ENCODE measurements at regions not wholly inside any gene's neighbourhood (a gene's known extent, or its start where the extent isn't known, plus 50 kb on each side); places are given as distances from the start of the nearest gene placed in this dataset.

- Histone ChIP-seq H3K4me1 (no peaks in the 10 kb centered on the region), H3K27me3 (no peaks in the 10 kb centered on the region), H3K36me3 (no peaks in the 10 kb centered on the region), H3K4me3 (no peak overlapping the region), H3K9me3 (no peaks in the 10 kb centered on the region), H3K27ac (no peak overlapping the region)
- intact Hi-C loops (cut with DNase I; ENCODE audit: low total_unique reads): no loop called here
- 73 to 93% (median 85%) methylated on average over 1 of the region's 1 CpG for WGBS, 5 donors
- DNase-seq: no peak
- TF ChIP-seq POLR2AphosphoS5 (IDR thresholded peaks at IDR 0.05) (no peak), CTCF (IDR thresholded peaks at IDR 0.05) (no peak), EP300 (IDR thresholded peaks at IDR 0.05) (no peak), POLR2A (IDR thresholded peaks at IDR 0.05) (no peak)
These were observed 356.2 kb downstream of the UTRN start for GRCh38 chr6:144641286-144641685.

GRCh38 chr6:144644776-144645175 is 359.6 kb downstream of the UTRN start:
- Histone ChIP-seq H3K36me3 (no peaks in the 10 kb centered on the region), H3K4me1 (peaks cover 0 to 8% (median 4%) of the 10 kb centered on the region in 4 donors), H3K27ac (no peak overlapping the region), H3K9me3 (no peaks in the 10 kb centered on the region), H3K27me3 (no peaks in the 10 kb centered on the region), H3K4me3 (no peak overlapping the region)
- intact Hi-C loops (cut with DNase I; ENCODE audit: low total_unique reads): no loop called here
- WGBS, 5 donors: 53 to 75% (median 66%) methylated on average over 1 of the region's 1 CpG
- TF ChIP-seq POLR2AphosphoS5 (IDR thresholded peaks at IDR 0.05) (no peak), EP300 (IDR thresholded peaks at IDR 0.05) (no peak), POLR2A (IDR thresholded peaks at IDR 0.05) (no peak), CTCF (IDR thresholded peaks at IDR 0.05) (no peak)
- no peak for DNase-seq

- Histone ChIP-seq H3K27ac (no peak overlapping the region), H3K4me1 (peaks cover 0 to 8% (median 4%) of the 10 kb centered on the region in 4 donors), H3K27me3 (no peaks in the 10 kb centered on the region), H3K36me3 (no peaks in the 10 kb centered on the region), H3K9me3 (no peaks in the 10 kb centered on the region), H3K4me3 (no peak overlapping the region)
- TF ChIP-seq EP300 (IDR thresholded peaks at IDR 0.05) (no peak), POLR2AphosphoS5 (IDR thresholded peaks at IDR 0.05) (no peak), POLR2A (IDR thresholded peaks at IDR 0.05) (no peak), CTCF (IDR thresholded peaks at IDR 0.05) (no peak)
- no peak for DNase-seq
- WGBS, 5 donors: 82 to 88% (median 83%) methylated on average over 4 of the region's 4 CpGs
- intact Hi-C loops (cut with DNase I; ENCODE audit: low total_unique reads): no loop called here
These were observed 361.2 kb downstream of the UTRN start for GRCh38 chr6:144646093-144647056.

- no peak overlapping the region for H3K27ac ChIP-seq
- TF ChIP-seq POLR2A (IDR thresholded peaks at IDR 0.05): no peak
- no peak for TF ChIP-seq CTCF (IDR thresholded peaks at IDR 0.05)
- no peak for TF ChIP-seq EP300 (IDR thresholded peaks at IDR 0.05)
- no peak for TF ChIP-seq POLR2AphosphoS5 (IDR thresholded peaks at IDR 0.05)
- H3K4me1 ChIP-seq: peaks cover 0 to 8% (median 4%) of the 10 kb centered on the region in 4 donors
- WGBS, 5 donors: 87 to 93% (median 89%) methylated on average over 6 of the region's 6 CpGs
- no peaks in the 10 kb centered on the region for H3K27me3 ChIP-seq
- H3K4me3 ChIP-seq: no peak overlapping the region
- H3K9me3 ChIP-seq: no peaks in the 10 kb centered on the region
- H3K36me3 ChIP-seq: no peaks in the 10 kb centered on the region
- DNase-seq: peak in 1 of 2 donors; percentile 32
- intact Hi-C loops (cut with DNase I; ENCODE audit: low total_unique reads): no loop called here
These were observed 362.4 kb downstream of the UTRN start for GRCh38 chr6:144647406-144647964.
